ENCODE measurements at regions not wholly inside any gene's neighbourhood (a gene's known extent, or its start where the extent isn't known, plus 50 kb on each side); places are given as distances from the start of the nearest gene placed in this dataset.

DNA sequence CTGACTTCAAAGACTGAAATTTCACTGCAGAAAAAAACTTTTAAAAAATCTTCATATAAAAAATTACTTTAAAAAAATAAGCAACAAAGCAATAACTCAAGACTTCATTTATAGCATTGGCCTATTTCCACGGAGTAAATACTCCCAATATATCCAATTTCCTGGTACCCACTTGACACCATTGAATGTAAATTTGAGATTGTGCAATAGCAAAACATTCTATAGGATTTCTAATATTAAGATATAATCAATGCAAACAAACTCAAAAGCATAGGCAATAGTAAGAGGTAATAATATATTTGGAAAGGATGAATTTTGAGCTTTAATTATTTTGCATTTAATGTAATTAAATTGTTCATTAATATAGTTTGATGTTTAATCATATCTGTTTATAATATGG, 148.0 kb upstream of the CNTN6 start:
- no peak for DNase-seq
- no peak overlapping the region for H3K4me3 ChIP-seq

DNA sequence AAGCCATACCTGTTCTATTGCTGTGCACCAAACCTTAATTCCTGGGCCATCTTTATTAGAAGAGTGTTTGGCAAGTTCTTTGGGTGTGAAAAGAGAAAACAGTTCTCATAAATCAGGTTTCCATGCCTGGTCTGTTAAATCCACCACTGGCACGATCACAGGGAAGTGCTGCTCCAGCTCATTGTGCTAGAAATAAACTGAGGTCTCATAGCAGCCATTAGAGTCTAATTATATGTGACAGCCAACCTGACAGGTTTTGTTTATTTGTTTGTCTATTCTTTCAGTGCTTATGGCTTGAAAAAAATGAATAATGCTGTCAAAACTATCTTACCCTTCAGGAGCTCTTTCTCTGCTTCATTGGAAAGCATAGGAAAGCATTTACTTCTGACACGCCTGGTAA, 147.1 kb upstream of the CNTN6 start:
- H3K27ac ChIP-seq: no peak overlapping the region
- H3K9me3 ChIP-seq: no peaks in the 10 kb centered on the region
- H3K4me1 ChIP-seq: no peaks in the 10 kb centered on the region
- no peaks in the 10 kb centered on the region for H3K27me3 ChIP-seq
- ATAC-seq (no peak), DNase-seq (no peak), FAIRE-seq (no peak)
- TF ChIP-seq, protein P1, sequence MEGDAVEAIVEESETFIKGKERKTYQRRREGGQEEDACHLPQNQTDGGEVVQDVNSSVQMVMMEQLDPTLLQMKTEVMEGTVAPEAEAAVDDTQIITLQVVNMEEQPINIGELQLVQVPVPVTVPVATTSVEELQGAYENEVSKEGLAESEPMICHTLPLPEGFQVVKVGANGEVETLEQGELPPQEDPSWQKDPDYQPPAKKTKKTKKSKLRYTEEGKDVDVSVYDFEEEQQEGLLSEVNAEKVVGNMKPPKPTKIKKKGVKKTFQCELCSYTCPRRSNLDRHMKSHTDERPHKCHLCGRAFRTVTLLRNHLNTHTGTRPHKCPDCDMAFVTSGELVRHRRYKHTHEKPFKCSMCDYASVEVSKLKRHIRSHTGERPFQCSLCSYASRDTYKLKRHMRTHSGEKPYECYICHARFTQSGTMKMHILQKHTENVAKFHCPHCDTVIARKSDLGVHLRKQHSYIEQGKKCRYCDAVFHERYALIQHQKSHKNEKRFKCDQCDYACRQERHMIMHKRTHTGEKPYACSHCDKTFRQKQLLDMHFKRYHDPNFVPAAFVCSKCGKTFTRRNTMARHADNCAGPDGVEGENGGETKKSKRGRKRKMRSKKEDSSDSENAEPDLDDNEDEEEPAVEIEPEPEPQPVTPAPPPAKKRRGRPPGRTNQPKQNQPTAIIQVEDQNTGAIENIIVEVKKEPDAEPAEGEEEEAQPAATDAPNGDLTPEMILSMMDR (IDR thresholded peaks at IDR 0.05): no peak
- 48 to 70% methylated on average over 2 of the region's 2 CpGs for WGBS, 2 donors
- no peak overlapping the region for H3K4me3 ChIP-seq
- intact Hi-C loops (cut with DNase I): no loop called here
- no peaks in the 10 kb centered on the region for H3K36me3 ChIP-seq

More for the DNA sequence above, 148.0 kb upstream of the CNTN6 start:
- FAIRE-seq (no peak), ATAC-seq (no peak)
- no peaks in the 10 kb centered on the region for H3K9me3 ChIP-seq
- no peaks in the 10 kb centered on the region for H3K36me3 ChIP-seq
- TF ChIP-seq, protein P1 (IDR thresholded peaks at IDR 0.05): no peak
- no peak overlapping the region for H3K27ac ChIP-seq
- intact Hi-C loops (cut with DNase I): no loop called here
- H3K27me3 ChIP-seq: no peaks in the 10 kb centered on the region
- 43 to 63% methylated on average over 1 of the region's 1 CpG for whole genome bisulfite sequencing, 2 donors
- no peaks in the 10 kb centered on the region for H3K4me1 ChIP-seq

DNA sequence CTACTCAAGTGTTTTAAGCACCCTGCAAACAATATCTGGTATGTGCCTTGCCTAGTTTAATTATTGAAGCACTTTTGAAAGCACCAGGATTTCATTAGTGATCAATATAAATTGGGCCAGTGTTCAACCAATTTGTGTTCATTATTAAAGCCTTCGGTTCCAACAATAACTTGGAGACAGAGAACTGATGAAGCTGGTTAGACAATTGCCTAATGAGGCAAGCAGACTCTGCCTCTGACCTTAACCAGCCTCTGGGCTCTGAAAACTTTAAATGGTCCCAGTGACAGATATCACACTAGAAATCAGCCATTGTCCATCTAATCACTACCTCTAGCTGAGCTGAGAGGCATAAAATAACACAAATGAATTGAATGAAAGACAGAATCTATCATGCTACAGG, 139.9 kb upstream of the CNTN6 start:
- Histone ChIP-seq H3K36me3 (no peaks in the 10 kb centered on the region), H3K27ac (no peak overlapping the region), H3K4me3 (no peak overlapping the region), H3K9me3 (no peaks in the 10 kb centered on the region), H3K4me1 (no peaks in the 10 kb centered on the region), H3K27me3 (no peaks in the 10 kb centered on the region)
- intact Hi-C loops (cut with DNase I): no loop called here
- TF ChIP-seq, protein P1 (IDR thresholded peaks at IDR 0.05): no peak
- ATAC-seq (no peak), FAIRE-seq (no peak), DNase-seq (no peak)
- WGBS, 2 donors: 66 to 84% methylated on average over 1 of the region's 1 CpG

DNA sequence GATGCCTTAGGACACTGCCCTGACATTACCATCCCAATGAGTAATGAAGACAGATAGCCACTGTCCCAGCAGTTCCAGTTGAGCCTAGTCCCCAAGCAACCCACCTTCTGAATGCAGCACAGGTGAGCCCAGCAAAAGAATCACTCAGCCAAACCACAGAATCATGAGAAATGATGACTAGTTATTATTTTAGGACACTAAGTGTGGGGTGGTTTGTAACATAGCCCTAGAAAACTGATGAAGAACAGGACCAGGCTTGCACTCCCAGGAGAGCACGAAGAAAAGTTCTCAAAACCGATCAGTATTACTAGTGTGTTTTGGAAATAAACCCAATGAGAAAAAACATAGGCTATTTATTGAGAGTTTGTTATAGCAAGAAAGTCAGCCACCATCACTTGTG, 129.6 kb upstream of the CNTN6 start:
- intact Hi-C loops (cut with DNase I): no loop called here
- H3K36me3 ChIP-seq: no peaks in the 10 kb centered on the region
- 52 to 68% methylated on average over 2 of the region's 2 CpGs for WGBS, 2 donors
- FAIRE-seq (no peak), ATAC-seq (no peak), DNase-seq (no peak)
- no peak overlapping the region for H3K27ac ChIP-seq
- TF ChIP-seq, protein P1 (IDR thresholded peaks at IDR 0.05): no peak
- H3K27me3 ChIP-seq: no peaks in the 10 kb centered on the region
- H3K4me3 ChIP-seq: no peak overlapping the region
- H3K4me1 ChIP-seq: no peaks in the 10 kb centered on the region
- no peaks in the 10 kb centered on the region for H3K9me3 ChIP-seq

DNA sequence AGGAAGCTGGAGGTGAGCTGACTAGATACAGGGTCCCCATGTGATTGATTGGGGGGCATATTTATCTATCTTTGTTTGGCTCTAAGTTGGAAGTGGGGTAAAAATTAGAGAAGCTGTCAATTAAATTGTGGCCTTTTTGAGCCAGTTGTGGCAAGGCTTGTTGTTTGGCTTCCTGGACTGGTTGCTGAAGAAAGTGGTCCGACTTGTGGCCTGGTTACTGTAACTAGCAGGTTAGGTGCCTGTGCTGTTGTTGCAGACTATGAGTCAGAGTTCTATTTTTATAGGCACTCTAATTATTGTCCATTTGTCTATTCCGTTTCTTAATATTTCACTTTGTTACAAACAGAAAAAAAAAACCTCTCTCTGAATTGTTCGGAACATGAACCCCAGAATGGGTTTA, 129.1 kb upstream of the CNTN6 start:
- Histone ChIP-seq H3K9me3 (no peaks in the 10 kb centered on the region), H3K27me3 (no peaks in the 10 kb centered on the region), H3K4me3 (no peak overlapping the region), H3K36me3 (no peaks in the 10 kb centered on the region), H3K27ac (no peak overlapping the region), H3K4me1 (no peaks in the 10 kb centered on the region)
- FAIRE-seq (no peak), ATAC-seq (no peak), DNase-seq (no peak)
- 48 to 56% methylated on average over 3 of the region's 3 CpGs for WGBS, 2 donors
- intact Hi-C loops (cut with DNase I): no loop called here
- TF ChIP-seq, protein P1 (IDR thresholded peaks at IDR 0.05): no peak

Data from pancreas (tissue), 10 donors.